SK-N-MC (cell line): ENCODE measurements at regions not wholly inside any gene's neighbourhood (a gene's known extent, or its start where the extent isn't known, plus 50 kb on each side); places are given as distances from the start of the nearest gene placed in this dataset.

Source experiments
- DNase-seq: peaks from one replicate; pipeline ENCODE4 v3.0.0-alpha.2; 2011; ENCODE audit warnings: low read depth, low spot score
- H3K27ac ChIP-seq: fragments of 200-600 bp; sonication (generic); 2 replicates; pipeline ENCODE4 v1.5.1; 2016; ENCODE audit warnings: mixed run types
- H3K36me3 ChIP-seq: fragments of 200-600 bp; sonication (generic); 2 replicates; pipeline ENCODE4 v1.6.1; 2017; ENCODE audit warnings: antibody characterized with exemption, low read length, mixed read lengths; ENCODE audit not compliant: insufficient read depth
- H3K4me3 ChIP-seq: fragments of 200-600 bp; sonication (generic); 2 replicates; pipeline ENCODE4 v1.5.1; 2016
- H3K9ac ChIP-seq: fragments of 200-600 bp; sonication (generic); 2 replicates; pipeline ENCODE4 v1.8.0; 2017; ENCODE audit warnings: mixed run types, mixed read lengths; ENCODE audit not compliant: insufficient read length
- H3K9me3 ChIP-seq: fragments of 200-600 bp; sonication (generic); 2 replicates; pipeline ENCODE4 v1.6.1; 2017; ENCODE audit warnings: low read depth, mild to moderate bottlenecking, antibody characterized with exemption, low read length, moderate library complexity, mixed read lengths
- EZH2 ChIP-seq: fragments of 200-600 bp; sonication (generic); IDR thresholded peaks from one replicate; pipeline ENCODE4 v1.6.1; 2017; ENCODE audit warnings: antibody characterized with exemption
- FOXP2 ChIP-seq: optimal IDR thresholded peaks from 2 replicates; pipeline ENCODE3; 2011; ENCODE audit warnings: mild to moderate bottlenecking, moderate library complexity; ENCODE audit not compliant: insufficient read depth; ENCODE audit errors: extremely low read length, control extremely low read depth
- POLR2AphosphoS5 ChIP-seq: IDR thresholded peaks from 2 replicates; pipeline ENCODE4 v1.6.1; 2012; ENCODE audit warnings: mild to moderate bottlenecking, low read depth, low read length, borderline replicate concordance

DNA sequence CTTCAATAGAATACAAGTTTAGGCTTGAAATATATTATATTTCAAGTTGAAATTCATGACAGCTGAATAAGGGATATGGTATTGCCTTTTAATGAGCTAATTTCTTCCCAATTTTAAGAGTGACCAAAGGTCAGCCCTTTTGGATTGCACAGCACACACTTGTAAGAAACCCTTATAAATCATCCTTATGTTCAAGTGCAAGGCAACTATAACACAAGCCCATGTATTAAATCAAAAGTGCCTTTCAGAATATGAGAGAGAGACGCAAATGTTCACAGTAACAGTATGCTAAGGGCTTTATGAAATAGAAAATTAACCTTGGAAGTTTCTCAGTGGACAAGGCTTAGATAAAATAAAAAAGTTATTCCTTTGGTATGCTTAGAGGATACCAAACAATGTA, 121.7 kb upstream of the PTPRK start:
- Histone ChIP-seq H3K9me3 (no peaks in the 10 kb centered on the region), H3K9ac (no peak overlapping the region), H3K4me3 (no peak overlapping the region), H3K27ac (no peak overlapping the region), H3K36me3 (no peaks in the 10 kb centered on the region)
- no peak for TF ChIP-seq EZH2
- no peak for TF ChIP-seq FOXP2
- DNase-seq = no peak

- Histone ChIP-seq H3K36me3 (no peaks in the 10 kb centered on the region), H3K4me3 (no peak overlapping the region), H3K9me3 (no peaks in the 10 kb centered on the region), H3K9ac (no peak overlapping the region), H3K27ac (no peak overlapping the region; the same call in 1 of the 2 replicates)
- TF ChIP-seq POLR2AphosphoS5 (no peak), EZH2 (no peak), FOXP2 (no peak)
- DNase-seq = no peak
These were observed 121.3 kb upstream of the PTPRK start for GRCh38 chr6:128641703-128642102.

- no peak overlapping the region for H3K27ac ChIP-seq
- H3K9me3 ChIP-seq = no peaks in the 10 kb centered on the region
- no peak overlapping the region for H3K9ac ChIP-seq
- H3K36me3 ChIP-seq = no peaks in the 10 kb centered on the region
- TF ChIP-seq FOXP2 = no peak
- TF ChIP-seq POLR2AphosphoS5 = no peak
- no peak for TF ChIP-seq EZH2
- no peak for DNase-seq
- H3K4me3 ChIP-seq = no peak overlapping the region
These were observed 118.4 kb upstream of the PTPRK start for GRCh38 chr6:128638817-128639216.

- Histone ChIP-seq H3K9ac (no peak overlapping the region), H3K27ac (no peak overlapping the region), H3K4me3 (no peak overlapping the region), H3K9me3 (no peaks in the 10 kb centered on the region), H3K36me3 (no peaks in the 10 kb centered on the region)
- TF ChIP-seq FOXP2 = no peak
- TF ChIP-seq POLR2AphosphoS5 = no peak
- no peak for TF ChIP-seq EZH2
- DNase-seq = no peak
These were observed 114.8 kb upstream of the PTPRK start for GRCh38 chr6:128635219-128635618.

DNA sequence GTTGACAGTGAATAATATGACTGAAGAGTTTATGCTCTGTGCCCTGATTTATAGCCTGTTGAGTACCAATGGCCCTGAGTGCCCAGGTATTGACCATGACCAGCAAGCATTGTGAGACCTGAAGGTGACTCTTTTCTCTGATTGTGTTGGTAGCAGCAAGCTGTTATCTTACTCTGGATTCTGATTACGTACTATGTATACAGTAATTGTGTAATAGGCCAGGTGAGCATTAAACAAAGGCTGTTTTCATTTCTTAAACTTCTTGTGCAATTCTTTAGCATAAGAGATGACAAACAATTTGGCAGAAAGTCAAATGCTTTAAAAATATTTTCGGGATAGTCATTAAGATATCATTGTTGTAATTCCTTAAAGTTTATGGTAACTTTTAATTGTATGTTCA, 111.7 kb upstream of the PTPRK start:
- Histone ChIP-seq H3K4me3 (no peak overlapping the region), H3K9ac (no peak overlapping the region), H3K27ac (no peak overlapping the region), H3K36me3 (no peaks in the 10 kb centered on the region), H3K9me3 (no peaks in the 10 kb centered on the region)
- DNase-seq = no peak
- TF ChIP-seq FOXP2 (no peak), POLR2AphosphoS5 (no peak), EZH2 (no peak)

DNA sequence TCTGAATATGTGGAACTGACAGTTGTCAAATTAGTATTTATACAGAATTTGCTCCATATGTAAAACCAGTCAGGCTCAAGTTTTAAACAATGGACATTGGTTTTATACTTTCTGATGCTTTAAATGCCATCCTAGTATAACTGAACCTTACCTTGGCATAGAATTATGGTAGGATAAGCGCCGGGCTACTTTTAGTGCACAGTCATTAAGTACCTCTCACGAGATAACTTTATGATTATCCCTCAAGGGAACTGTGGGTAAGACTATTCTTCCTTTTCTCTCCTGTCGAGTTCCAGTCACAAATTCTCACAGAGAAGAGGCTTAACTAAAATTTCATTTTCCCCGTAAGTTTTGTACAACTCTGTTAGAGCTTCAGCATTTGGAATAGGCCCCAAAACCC, 110.6 kb upstream of the PTPRK start:
- no peak overlapping the region for H3K27ac ChIP-seq
- H3K4me3 ChIP-seq = no peak overlapping the region
- TF ChIP-seq FOXP2 = no peak
- TF ChIP-seq POLR2AphosphoS5 = no peak
- TF ChIP-seq EZH2 = no peak
- no peak for DNase-seq
- no peak overlapping the region for H3K9ac ChIP-seq
- no peaks in the 10 kb centered on the region for H3K36me3 ChIP-seq
- H3K9me3 ChIP-seq = no peaks in the 10 kb centered on the region

GRCh38 chr6:128630213-128630612, 109.8 kb upstream of the PTPRK start:
- Histone ChIP-seq H3K27ac (no peak overlapping the region), H3K4me3 (no peak overlapping the region), H3K36me3 (no peaks in the 10 kb centered on the region), H3K9ac (no peak overlapping the region), H3K9me3 (no peaks in the 10 kb centered on the region)
- DNase-seq = no peak
- no peak for TF ChIP-seq EZH2
- no peak for TF ChIP-seq FOXP2
- no peak for TF ChIP-seq POLR2AphosphoS5

DNA sequence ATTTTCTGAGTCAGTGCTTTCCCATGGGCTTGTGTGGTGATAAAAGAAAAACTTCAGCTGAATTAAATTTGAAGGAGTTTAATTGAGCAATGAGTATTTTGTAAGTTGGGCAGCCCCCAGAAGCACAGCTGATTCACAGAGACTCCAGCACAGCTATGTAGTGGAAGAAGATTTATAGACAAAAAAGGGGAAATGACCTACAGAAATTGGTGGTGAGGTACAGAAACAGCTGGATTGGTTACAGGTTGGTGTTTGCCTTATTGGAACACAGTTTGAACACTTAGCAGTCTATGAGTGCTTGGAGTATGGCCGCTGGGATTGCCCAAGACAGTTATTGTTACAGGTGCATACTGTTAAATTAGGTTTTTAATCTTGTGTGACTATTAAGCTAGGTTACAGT, 96.9 kb upstream of the PTPRK start:
- H3K27ac ChIP-seq = no peak overlapping the region
- H3K9me3 ChIP-seq = no peaks in the 10 kb centered on the region
- no peak for DNase-seq

DNA sequence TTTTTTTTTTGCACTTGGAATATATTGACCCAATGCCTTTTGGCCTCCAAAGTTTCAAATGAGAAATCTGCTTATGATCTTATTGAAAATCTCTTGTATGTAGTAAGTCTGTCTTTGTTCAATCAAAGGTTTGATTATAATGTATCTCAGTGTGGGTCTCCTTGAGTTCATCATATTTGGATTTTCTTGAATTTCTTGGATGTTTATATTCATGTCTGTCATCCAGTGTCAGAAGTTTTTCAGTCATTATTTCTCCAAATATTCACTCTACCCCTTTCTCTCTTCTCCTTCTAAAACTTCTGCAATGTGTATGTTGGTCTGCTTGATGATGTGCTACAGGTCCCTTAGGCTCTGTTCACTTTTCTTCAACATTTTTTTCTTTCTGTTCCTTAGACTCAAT, 95.9 kb upstream of the PTPRK start:
- Histone ChIP-seq H3K4me3 (no peak overlapping the region), H3K9me3 (no peaks in the 10 kb centered on the region), H3K36me3 (no peaks in the 10 kb centered on the region), H3K9ac (no peak overlapping the region), H3K27ac (no peak overlapping the region)
- DNase-seq = no peak
- TF ChIP-seq FOXP2 (no peak), EZH2 (no peak), POLR2AphosphoS5 (no peak)

More for the DNA sequence above, 96.9 kb upstream of the PTPRK start:
- no peak for TF ChIP-seq POLR2AphosphoS5
- no peak for TF ChIP-seq FOXP2
- TF ChIP-seq EZH2 = no peak
- Histone ChIP-seq H3K4me3 (no peak overlapping the region), H3K36me3 (no peaks in the 10 kb centered on the region), H3K9ac (no peak overlapping the region)

DNA sequence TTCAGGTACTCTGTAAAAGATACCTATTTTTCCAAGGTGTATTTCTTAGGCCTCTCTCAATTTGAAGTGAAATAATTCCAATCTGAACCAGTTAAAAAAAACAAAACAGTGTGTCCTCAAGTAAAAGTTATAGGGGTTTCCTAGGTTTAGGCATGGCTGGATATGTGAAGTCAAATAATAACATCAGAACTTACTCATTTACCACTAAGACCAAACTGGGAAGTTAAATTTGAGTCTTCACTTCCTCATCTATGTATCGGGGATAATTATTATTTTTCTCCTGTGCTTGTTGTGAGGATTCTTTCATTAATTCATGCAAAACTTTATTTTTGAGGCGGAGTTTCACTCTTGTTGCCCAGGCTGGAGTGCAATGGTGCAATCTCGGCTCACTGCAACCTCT, 86.2 kb upstream of the PTPRK start:
- TF ChIP-seq FOXP2 (no peak), POLR2AphosphoS5 (no peak), EZH2 (no peak)
- Histone ChIP-seq H3K36me3 (no peaks in the 10 kb centered on the region), H3K4me3 (no peak overlapping the region), H3K9ac (no peak overlapping the region), H3K9me3 (no peaks in the 10 kb centered on the region), H3K27ac (no peak overlapping the region)
- no peak for DNase-seq
